Breast epithelium (tissue), 3 donors: ENCODE measurements at regions not wholly inside any gene's neighbourhood (a gene's known extent, or its start where the extent isn't known, plus 50 kb on each side); places are given as distances from the start of the nearest gene placed in this dataset.

Experiments used
- POLR2AphosphoS5 ChIP-seq, 3 donors: sonication (generic); formaldehyde crosslinking; IDR thresholded peaks; one replicate each; pipeline ENCODE4 v1.6.1; 2017; ENCODE audit warnings: antibody characterized with exemption in 3 of 3
- TF ChIP-seq, protein P1 (sequence below), 3 donors: fragments of 450-650 bp; IDR thresholded peaks; one replicate each; pipeline ENCODE4 v1.5.1; 2016 to 2017; ENCODE audit warnings: antibody characterized with exemption in 3 of 3, mild to moderate bottlenecking in 3 of 3, moderate library complexity in 3 of 3

DNA sequence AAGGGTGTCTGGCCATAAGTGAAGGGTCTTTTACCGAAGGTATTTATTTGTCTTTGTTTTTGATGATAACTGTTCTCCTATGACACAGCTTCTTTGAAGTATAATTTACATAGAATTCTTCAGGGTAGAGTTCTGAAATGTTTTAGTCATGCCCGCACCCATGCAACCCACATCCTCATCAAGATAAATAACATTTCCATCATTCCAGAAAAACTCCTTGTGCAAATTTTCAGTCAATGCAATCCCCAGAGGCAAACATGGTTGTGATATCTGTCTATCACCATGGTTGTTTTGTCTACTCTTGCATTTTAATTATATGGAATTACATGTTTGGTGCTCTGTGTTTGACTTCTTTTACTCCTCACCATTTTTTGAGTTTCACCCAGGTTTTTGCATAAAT is 837.8 kb downstream of the AACS start:
- TF ChIP-seq, protein P1, sequence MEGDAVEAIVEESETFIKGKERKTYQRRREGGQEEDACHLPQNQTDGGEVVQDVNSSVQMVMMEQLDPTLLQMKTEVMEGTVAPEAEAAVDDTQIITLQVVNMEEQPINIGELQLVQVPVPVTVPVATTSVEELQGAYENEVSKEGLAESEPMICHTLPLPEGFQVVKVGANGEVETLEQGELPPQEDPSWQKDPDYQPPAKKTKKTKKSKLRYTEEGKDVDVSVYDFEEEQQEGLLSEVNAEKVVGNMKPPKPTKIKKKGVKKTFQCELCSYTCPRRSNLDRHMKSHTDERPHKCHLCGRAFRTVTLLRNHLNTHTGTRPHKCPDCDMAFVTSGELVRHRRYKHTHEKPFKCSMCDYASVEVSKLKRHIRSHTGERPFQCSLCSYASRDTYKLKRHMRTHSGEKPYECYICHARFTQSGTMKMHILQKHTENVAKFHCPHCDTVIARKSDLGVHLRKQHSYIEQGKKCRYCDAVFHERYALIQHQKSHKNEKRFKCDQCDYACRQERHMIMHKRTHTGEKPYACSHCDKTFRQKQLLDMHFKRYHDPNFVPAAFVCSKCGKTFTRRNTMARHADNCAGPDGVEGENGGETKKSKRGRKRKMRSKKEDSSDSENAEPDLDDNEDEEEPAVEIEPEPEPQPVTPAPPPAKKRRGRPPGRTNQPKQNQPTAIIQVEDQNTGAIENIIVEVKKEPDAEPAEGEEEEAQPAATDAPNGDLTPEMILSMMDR (IDR thresholded peaks at IDR 0.05) = no peak
- TF ChIP-seq POLR2AphosphoS5 (IDR thresholded peaks at IDR 0.05) = no peak
